HG03439 (cell line): ENCODE measurements at regions not wholly inside any gene's neighbourhood (a gene's known extent, or its start where the extent isn't known, plus 50 kb on each side); places are given as distances from the start of the nearest gene placed in this dataset.

ENCODE experiments used
- ATAC-seq: cut with Tn5 transposase; IDR thresholded peaks from one replicate; pipeline ENCODE4 v1.9.1; 2021; ENCODE audit warnings: mild to moderate bottlenecking, moderate library complexity; ENCODE audit not compliant: unreplicated experiment

DNA sequence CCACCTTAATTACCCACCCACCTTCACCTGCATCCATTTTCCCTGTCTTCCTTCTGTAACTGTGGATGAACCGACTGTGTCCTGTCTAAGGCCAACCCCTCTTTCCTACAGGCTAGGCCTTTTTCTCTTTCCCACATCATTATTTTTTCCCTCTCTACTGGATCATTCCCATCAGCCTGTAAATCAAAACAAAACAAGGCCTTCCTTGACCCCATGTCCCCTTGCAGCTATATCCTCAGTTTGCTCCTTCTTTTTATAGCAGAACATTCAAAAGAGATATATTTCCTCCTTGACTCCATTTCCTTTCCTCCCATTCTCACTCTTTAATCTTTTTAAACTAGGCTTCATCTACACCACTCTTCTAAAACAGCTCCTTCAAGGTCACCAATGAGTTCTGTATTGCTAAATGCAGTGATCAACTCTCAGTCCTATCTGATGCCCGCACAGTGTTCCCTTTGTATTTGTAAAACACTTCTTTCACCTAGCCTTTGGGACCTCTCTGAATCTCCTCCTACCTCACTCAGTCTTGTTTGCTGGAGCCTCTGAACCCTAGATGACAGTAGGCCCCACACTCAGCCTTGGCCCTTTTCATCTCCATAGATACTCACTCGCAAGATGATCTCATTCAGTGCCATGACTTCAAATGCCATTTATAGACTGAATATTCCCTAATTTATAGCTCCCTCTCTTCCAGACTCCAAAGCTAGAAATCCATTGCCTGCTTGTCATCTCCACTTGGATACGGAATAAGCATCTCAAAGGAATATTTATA is 55.7 kb downstream of the CXCR4 start:
- no peak for ATAC-seq

DNA sequence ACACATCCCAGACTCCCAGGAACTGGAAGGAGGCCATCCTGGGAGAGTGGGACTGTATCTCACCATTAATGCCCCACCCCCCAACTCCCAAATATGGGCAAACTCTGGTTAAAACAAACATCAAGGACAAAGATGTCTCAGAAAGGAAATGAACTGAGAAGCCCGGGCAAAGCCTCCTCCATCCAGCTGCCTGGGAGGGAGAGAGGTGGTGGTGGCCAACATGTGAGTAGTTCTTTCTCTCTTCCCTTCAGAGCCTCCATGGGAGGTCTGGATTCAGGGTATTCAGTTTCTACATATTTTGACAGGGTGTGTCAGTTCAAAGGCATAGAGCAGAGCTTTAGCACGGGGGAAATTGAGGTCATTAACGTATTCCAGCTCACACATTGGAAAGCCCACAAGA is 57.5 kb downstream of the CXCR4 start:
- no peak for ATAC-seq

- no peak for ATAC-seq
Observed at GRCh38 chr2:136059036-136059472, 58.9 kb downstream of the CXCR4 start.

GRCh38 chr2:136058262-136058661 is 59.7 kb downstream of the CXCR4 start:
- no peak for ATAC-seq

DNA sequence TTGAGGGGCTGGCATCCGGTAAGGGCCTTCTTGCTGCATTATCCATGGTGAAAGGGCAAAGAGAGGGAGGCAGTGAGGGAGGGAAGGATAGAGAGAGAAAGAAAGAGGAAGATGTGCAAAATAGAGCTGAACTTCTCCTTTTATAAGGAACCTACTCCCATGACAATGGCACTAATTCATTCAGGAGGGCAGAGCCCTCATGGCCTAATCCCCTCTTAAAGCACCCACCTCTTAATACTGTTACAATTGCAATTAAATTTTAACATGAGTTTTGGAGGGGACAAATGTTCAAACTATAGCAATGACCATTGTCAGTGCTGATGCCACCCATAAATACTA is 60.2 kb downstream of the CXCR4 start:
- ATAC-seq = no peak

DNA sequence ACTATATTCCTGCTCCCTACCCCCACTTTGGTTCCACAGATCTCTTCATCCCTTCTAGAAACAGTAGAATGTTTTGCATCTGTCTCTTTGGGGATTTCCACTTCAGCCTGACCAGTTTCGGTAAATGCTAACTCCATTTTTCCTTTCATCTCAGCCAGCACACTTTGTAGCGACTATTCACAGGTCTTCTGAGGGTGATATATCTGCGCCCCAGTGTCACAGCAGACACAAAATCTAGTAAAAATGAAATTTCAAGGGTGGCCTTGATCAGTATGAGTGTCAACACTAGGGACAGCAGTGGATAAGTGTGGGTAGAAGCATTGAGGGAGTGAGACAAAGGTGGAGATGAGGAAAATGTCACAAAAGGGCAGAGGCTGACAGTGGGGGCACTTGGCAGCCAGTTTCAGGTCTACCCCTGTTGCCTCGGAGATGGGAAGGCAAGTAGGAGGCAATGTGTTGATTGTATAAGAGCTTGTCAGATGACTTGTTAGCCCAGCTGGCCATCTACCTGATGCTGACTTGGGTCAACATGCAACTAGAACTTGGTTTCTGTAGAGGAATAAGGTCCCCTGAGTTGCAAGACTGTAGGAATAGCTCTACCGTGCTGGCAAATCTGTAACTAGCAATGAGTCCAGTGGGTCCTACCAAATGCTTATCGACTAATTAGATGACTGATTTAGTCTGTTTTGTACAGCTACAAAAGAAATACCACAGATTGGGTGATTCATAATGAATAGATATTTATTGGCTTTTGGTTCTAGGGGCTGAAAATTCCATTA is 60.7 kb downstream of the CXCR4 start:
- ATAC-seq = peak; percentile 49

DNA sequence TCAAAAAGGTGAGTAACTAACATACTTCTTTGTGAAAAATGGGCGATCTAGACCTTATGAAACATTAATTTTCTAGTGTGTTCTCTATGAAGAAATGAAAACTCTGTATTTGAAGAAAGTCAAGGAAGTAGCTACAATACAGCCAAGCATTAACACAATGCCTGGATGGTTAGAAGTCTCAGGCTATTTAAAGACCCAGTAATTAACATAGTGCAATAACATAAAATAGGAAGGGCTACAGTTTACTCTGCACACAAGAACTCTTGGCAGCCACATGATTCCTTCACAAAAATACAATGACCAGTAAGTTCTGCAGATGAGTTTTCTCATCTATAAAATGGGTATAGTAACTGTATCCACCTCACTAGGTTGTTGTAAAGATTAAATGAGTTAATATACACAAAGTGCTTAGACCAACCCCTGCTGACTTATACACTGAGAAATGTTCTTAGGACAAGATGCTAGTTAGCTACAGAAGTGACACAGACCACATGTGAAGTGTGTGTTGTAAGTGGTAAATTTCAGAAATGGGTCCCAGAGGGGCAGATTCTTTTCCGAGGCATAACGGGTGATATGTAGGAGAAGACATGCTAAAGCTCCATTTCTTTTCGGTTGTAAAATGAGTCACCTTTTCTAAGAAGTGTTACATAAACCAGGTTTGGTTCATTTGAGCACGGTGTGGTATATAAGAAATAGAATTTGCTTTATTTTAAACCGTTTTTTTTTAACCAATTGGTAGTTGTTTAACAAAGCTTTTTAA is 61.8 kb downstream of the CXCR4 start:
- ATAC-seq = peak; percentile 27

GRCh38 chr2:136054856-136055255 is 63.1 kb downstream of the CXCR4 start:
- ATAC-seq = no peak

DNA sequence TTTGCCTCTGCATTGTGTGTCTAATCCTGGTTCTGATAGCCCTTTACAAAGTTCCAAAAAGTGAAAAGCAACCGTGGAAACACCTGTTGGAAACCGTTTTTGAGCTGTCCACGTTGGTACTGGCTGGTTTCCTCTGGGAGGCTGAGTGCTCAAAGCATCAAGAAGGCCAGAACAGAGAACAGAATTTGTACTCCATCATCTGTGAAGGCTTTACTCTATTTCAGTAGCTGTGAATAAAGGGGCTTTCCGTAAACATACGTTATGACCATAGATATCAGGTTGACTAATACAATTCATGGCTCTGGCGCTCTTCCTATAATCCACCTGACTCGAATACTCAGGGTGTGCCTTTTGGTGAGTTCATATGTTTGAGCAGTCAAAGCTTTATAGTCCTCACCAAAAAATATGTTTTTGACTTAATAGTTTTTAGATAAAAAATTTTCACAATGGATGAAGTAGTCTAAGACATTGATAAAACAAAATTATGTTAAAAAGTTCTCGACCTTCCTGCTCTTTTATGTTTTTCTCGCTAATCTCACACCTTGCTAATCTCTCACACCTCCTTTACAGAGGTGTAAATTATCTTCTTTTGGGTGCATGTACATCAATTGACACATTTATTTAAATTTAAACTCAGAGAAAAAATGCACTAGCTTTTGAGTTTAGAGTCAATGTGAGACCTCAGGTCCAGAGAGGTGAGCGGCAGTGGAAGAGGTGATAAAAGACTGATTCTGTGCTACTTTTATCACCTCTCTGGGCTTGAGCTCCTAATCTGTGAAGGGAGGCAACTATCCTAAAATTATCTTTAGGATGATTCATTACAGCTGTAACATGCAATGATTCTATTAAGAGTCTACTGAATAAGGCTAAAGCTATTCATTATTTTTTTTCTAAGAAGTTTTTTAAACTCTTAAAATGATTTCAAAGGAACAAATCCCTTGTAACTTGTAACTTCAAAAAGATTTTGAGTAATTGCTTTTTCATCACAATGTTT is 65.3 kb downstream of the CXCR4 start:
- ATAC-seq = peak; percentile 50

DNA sequence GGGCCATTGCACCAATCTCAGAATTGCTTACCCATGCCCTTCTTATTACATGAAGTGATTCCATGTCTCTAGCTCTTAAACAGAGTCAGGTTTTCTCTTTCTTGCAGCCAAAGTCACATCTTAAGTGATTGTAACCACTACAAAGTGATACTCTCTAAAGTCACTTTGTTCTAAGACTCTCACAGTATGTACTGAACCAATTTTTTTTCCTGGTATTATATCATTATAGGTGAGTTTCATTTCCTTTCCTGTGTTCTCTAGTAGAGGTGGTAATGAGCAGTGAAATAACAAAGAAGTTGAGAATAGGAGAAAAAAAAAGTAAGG is 66.3 kb upstream of the DARS1 start:
- no peak for ATAC-seq

- peak; percentile 40 for ATAC-seq
Observed at GRCh38 chr2:136051001-136051724, 65.7 kb upstream of the DARS1 start.

DNA sequence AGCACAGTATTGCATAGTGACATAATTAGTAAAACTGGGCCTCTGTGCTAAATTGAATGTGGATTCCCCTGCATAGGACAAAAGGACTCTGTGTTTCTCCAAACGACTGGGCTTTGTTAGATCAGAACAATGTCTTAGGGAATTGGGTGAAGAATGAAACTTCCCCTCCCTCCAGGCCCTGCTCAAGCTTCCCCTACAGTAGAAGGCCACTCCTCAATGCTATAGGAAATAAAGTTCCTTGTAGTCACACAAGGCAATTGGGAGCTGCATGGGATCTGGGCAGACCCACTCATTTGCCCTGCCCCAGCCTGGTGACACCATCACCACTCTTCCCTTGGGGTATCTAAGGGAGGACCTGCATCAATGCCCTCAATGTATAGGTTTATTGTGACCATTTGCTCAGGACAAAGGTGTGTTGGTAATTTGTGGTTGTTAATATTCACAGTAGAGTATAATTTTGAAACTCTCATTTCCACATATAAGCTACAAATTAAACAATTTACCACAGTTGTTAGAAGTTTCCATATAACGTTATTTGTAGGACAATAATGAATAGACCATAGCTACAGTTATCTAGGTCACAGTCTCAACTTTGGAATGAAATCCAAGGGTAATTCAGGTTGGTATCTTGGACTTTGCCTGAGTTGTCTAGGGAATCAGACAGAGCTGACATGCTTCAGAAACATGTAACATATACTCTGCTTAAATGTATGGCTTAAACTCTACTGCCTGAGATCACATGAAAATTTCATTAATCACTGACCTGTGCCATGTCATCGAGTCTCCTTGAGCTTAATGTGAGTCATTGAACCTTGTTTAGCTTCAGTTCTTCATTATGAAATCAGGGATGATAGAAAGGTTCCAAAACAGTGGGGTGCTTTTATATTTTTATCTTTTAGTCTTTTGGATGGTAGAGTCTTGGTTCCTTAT is 64.8 kb upstream of the DARS1 start:
- ATAC-seq = no peak

DNA sequence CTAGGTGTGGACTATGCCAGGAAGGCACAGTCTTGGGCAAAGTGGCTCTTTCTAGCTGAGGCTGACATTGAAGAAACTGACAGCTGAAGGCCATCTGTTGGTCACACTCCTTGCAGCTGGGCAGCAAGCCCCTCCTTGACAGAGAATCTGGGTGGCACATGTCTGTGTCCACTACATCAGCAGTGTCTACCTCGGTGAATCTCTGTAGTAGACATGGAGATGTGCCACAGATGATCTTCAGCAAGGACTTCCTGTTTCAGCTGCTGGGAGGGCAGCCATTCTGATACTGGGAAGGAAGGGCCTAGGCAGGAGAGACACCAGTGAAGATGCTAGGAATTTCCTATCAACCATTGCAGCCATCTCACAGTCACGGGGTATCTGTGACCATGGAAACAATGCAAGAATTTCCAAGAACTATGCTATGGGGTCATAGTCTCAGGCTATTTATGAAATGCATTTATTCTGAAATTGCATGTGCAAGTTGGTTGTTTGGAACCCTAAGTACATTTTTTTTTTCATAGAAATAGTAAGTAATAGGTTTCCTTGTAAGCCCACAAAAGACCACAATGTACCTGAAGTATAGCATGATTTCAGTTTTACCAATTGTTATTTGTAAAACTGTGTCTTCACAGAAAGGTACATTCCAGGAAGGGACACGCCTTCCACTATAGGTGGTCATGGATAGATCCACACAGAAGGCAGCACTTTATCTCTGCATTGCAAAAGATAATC is 63.8 kb upstream of the DARS1 start:
- ATAC-seq = no peak

- ATAC-seq = no peak
Observed at GRCh38 chr2:136045835-136046570, 60.6 kb upstream of the DARS1 start.

DNA sequence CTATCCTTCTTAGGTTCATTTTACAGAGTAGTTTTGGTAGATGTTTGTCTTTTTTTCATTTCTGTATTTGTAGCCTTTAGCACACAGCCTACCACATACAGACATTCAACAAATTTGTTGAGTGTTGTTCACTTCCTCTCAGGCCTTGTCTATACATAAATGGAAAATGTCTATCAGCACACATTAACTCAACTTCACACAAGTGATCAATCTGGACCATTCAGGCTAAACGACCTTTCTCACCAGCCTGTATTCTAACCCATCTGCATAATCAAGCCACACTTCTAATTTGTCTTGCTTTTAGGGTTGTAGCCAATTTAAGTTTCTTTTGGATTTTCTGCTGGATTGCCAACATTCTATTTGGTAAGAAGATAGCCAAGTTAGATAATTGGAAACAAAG is 59.9 kb upstream of the DARS1 start:
- no peak for ATAC-seq
